ENCODE measurements at regions not wholly inside any gene's neighbourhood (a gene's known extent, or its start where the extent isn't known, plus 50 kb on each side); places are given as distances from the start of the nearest gene placed in this dataset.

GRCh38 chr10:2734603-2735002, 332.7 kb upstream of the PFKP start:
- 85 to 86% methylated on average over 19 of the region's 19 CpGs for WGBS, 2 donors (ENCODE audit: low coverage in 1 of 2)

GRCh38 chr10:2733278-2733963, 333.9 kb upstream of the PFKP start:
- TF ChIP-seq EP300 (IDR thresholded peaks at IDR 0.05; ENCODE audit: low read depth) (no peak), POLR2A (IDR thresholded peaks at IDR 0.05) (no peak), POLR2AphosphoS5 (IDR thresholded peaks at IDR 0.05) (no peak)
- TF ChIP-seq, protein P1, sequence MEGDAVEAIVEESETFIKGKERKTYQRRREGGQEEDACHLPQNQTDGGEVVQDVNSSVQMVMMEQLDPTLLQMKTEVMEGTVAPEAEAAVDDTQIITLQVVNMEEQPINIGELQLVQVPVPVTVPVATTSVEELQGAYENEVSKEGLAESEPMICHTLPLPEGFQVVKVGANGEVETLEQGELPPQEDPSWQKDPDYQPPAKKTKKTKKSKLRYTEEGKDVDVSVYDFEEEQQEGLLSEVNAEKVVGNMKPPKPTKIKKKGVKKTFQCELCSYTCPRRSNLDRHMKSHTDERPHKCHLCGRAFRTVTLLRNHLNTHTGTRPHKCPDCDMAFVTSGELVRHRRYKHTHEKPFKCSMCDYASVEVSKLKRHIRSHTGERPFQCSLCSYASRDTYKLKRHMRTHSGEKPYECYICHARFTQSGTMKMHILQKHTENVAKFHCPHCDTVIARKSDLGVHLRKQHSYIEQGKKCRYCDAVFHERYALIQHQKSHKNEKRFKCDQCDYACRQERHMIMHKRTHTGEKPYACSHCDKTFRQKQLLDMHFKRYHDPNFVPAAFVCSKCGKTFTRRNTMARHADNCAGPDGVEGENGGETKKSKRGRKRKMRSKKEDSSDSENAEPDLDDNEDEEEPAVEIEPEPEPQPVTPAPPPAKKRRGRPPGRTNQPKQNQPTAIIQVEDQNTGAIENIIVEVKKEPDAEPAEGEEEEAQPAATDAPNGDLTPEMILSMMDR (IDR thresholded peaks at IDR 0.05), result no peak
- in situ Hi-C loops (cut with MboI; ENCODE audit: low pct_ligation_motif_present in 1 of 4, low pct_unique_long_range_greater_than_20kb in 1 of 4, low sequenced_read_pairs in 3 of 4), result no loop called here
- H3K9me3 ChIP-seq, result peaks cover 0 to 3% of the 10 kb centered on the region in 2 donors
- no peaks in the 10 kb centered on the region for H3K27me3 ChIP-seq
- WGBS, 2 donors (ENCODE audit: low coverage in 1 of 2), result 82 to 91% methylated on average over 13 to 25 of the region's 25 CpGs
- intact Hi-C loops (cut with DNase I; ENCODE audit: low total_unique reads), result no loop called here
- H3K4me3 ChIP-seq, result no peak overlapping the region
- no peak for DNase-seq
- no peaks in the 10 kb centered on the region for H3K36me3 ChIP-seq
- H3K27ac ChIP-seq, result no peak overlapping the region
- no peaks in the 10 kb centered on the region for H3K4me1 ChIP-seq

More at GRCh38 chr10:2734603-2735002, 332.7 kb upstream of the PFKP start:
- no peaks in the 10 kb centered on the region for H3K36me3 ChIP-seq
- no peak overlapping the region for H3K4me3 ChIP-seq
- peaks cover 0 to 3% of the 10 kb centered on the region in 2 donors for H3K9me3 ChIP-seq
- H3K4me1 ChIP-seq, result no peaks in the 10 kb centered on the region
- H3K27ac ChIP-seq, result no peak overlapping the region
- no peak for DNase-seq
- TF ChIP-seq POLR2A (IDR thresholded peaks at IDR 0.05) (no peak), EP300 (IDR thresholded peaks at IDR 0.05; ENCODE audit: low read depth) (no peak), POLR2AphosphoS5 (IDR thresholded peaks at IDR 0.05) (no peak)
- TF ChIP-seq, protein P1 (IDR thresholded peaks at IDR 0.05), result no peak
- H3K27me3 ChIP-seq, result no peaks in the 10 kb centered on the region
- intact Hi-C loops (cut with DNase I; ENCODE audit: low total_unique reads), result no loop called here
- in situ Hi-C loops (cut with MboI; ENCODE audit: low pct_ligation_motif_present in 1 of 4, low pct_unique_long_range_greater_than_20kb in 1 of 4, low sequenced_read_pairs in 3 of 4), result no loop called here

DNA sequence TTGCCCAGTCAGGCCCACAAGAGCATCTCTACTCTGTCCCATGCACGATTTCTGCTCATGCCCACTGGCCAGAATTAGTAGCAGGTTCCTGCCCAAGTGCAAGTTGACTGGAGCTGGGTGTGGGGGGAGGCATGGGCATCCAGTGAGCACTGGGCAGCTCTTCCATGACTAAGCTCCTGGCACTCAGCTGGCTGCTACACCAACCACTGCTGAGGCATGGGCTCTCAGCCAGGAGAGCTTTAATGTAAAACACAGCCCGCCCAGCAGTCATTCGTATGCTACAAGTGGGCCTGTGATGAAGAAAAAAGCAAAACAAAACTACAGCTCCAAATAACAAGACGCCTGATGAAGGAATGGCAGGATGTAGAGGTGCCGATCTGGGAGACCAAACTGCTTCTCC, 335.4 kb upstream of the PFKP start:
- 73% methylated on average over 5 of the region's 5 CpGs; no CpG with 5 or more reads in 1 of the 2 donors for WGBS, 2 donors (ENCODE audit: low coverage in 1 of 2)
- Histone ChIP-seq H3K4me1 (no peaks in the 10 kb centered on the region), H3K27ac (no peak overlapping the region), H3K36me3 (no peaks in the 10 kb centered on the region), H3K9me3 (peaks cover 0 to 3% of the 10 kb centered on the region in 2 donors), H3K4me3 (no peak overlapping the region), H3K27me3 (no peaks in the 10 kb centered on the region)
- intact Hi-C loops (cut with DNase I; ENCODE audit: low total_unique reads) (no loop called here), in situ Hi-C loops (cut with MboI; ENCODE audit: low pct_ligation_motif_present in 1 of 4, low pct_unique_long_range_greater_than_20kb in 1 of 4, low sequenced_read_pairs in 3 of 4) (no loop called here)
- TF ChIP-seq, protein P1 (IDR thresholded peaks at IDR 0.05), result no peak
- no peak for TF ChIP-seq POLR2AphosphoS5 (IDR thresholded peaks at IDR 0.05)
- no peak for TF ChIP-seq POLR2A (IDR thresholded peaks at IDR 0.05)
- TF ChIP-seq EP300 (IDR thresholded peaks at IDR 0.05; ENCODE audit: low read depth), result no peak
- no peak for DNase-seq

- H3K9me3 ChIP-seq, result peaks cover 0 to 3% of the 10 kb centered on the region in 2 donors
- intact Hi-C loops (cut with DNase I; ENCODE audit: low total_unique reads), result no loop called here
- no peaks in the 10 kb centered on the region for H3K36me3 ChIP-seq
- in situ Hi-C loops (cut with MboI; ENCODE audit: low pct_ligation_motif_present in 1 of 4, low pct_unique_long_range_greater_than_20kb in 1 of 4, low sequenced_read_pairs in 3 of 4), result no loop called here
- DNase-seq, result no peak
- H3K27ac ChIP-seq, result no peak overlapping the region
- TF ChIP-seq POLR2AphosphoS5 (IDR thresholded peaks at IDR 0.05), result no peak
- TF ChIP-seq, protein P1 (IDR thresholded peaks at IDR 0.05), result no peak
- TF ChIP-seq POLR2A (IDR thresholded peaks at IDR 0.05), result no peak
- no peak for TF ChIP-seq EP300 (IDR thresholded peaks at IDR 0.05; ENCODE audit: low read depth)
- H3K4me1 ChIP-seq, result no peaks in the 10 kb centered on the region
- 54 to 70% methylated on average over 2 to 4 of the region's 4 CpGs for WGBS, 2 donors (ENCODE audit: low coverage in 1 of 2)
- H3K4me3 ChIP-seq, result no peak overlapping the region
- H3K27me3 ChIP-seq, result no peaks in the 10 kb centered on the region
These were observed 338.2 kb upstream of the PFKP start for GRCh38 chr10:2729197-2729596.
